Right lobe of liver (tissue), 4 donors: ENCODE measurements at regions not wholly inside any gene's neighbourhood (a gene's known extent, or its start where the extent isn't known, plus 50 kb on each side); places are given as distances from the start of the nearest gene placed in this dataset.

Source experiments
- POLR2A ChIP-seq: fragments of 450-650 bp; IDR thresholded peaks from one replicate; pipeline ENCODE4 v1.6.1; 2017; ENCODE audit warnings: antibody characterized with exemption, mild to moderate bottlenecking
- TF ChIP-seq, protein P1 (sequence below), 4 donors: fragments of 200-600 bp in 3 of 4; fragments of 450-650 bp in 1 of 4; IDR thresholded peaks; one replicate each; pipeline versions ENCODE4 v1.5.1 to v1.8.0; 2016 to 2022; ENCODE audit warnings: antibody characterized with exemption in 4 of 4, mild to moderate bottlenecking in 2 of 4
- donor health status: DM: no; HTN: no; CAD: no.
- donor health status: DM: no; HTN: no; CAD: no.
- donor health status: DM: no; HTN: yes; CAD: no.

DNA sequence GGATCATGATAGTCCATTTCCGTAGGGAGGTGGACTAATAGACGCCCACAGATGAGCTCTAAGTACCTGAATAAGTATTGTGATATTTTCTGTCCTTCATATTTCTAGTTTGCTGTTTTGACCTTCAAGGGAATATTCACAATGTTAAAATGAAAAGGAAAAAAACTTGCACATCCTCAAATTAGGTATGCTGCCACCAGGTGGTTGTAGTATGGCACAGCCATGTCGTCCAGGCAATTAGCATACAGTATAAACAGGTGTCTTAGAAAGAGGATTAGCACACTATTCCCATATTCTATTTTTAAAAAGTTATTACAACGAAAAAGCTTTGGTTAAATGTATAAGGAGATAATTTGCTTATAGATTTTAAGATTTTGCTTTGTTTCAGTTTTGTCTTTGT, 802.0 kb downstream of the RPA4 start:
- no peak for TF ChIP-seq POLR2A
- TF ChIP-seq, protein P1, sequence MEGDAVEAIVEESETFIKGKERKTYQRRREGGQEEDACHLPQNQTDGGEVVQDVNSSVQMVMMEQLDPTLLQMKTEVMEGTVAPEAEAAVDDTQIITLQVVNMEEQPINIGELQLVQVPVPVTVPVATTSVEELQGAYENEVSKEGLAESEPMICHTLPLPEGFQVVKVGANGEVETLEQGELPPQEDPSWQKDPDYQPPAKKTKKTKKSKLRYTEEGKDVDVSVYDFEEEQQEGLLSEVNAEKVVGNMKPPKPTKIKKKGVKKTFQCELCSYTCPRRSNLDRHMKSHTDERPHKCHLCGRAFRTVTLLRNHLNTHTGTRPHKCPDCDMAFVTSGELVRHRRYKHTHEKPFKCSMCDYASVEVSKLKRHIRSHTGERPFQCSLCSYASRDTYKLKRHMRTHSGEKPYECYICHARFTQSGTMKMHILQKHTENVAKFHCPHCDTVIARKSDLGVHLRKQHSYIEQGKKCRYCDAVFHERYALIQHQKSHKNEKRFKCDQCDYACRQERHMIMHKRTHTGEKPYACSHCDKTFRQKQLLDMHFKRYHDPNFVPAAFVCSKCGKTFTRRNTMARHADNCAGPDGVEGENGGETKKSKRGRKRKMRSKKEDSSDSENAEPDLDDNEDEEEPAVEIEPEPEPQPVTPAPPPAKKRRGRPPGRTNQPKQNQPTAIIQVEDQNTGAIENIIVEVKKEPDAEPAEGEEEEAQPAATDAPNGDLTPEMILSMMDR (IDR thresholded peaks at IDR 0.05): peak; percentile 66 to 84 (median 76)
